Fibroblast of villous mesenchyme (primary cell): ENCODE measurements at regions not wholly inside any gene's neighbourhood (a gene's known extent, or its start where the extent isn't known, plus 50 kb on each side); places are given as distances from the start of the nearest gene placed in this dataset.

ENCODE experiments used
- DNase-seq: peaks from one replicate; pipeline ENCODE4 v3.0.0-alpha.2; 2010; ENCODE audit warnings: low read depth
- H3K4me3 ChIP-seq: 2 replicates; pipeline ENCODE4 v1.5.1; 2011; ENCODE audit warnings: low read depth, mild to moderate bottlenecking, low read length
- CTCF ChIP-seq: IDR thresholded peaks from 2 replicates; pipeline ENCODE4 v1.5.1; 2012; ENCODE audit warnings: low read depth, mild to moderate bottlenecking, low read length; ENCODE audit not compliant: insufficient read depth

- no peak overlapping the region for H3K4me3 ChIP-seq
- TF ChIP-seq CTCF: no peak
- no peak for DNase-seq
Measured at GRCh38 chr3:72442759-72443158, 405.5 kb downstream of the SHQ1 start.

- H3K4me3 ChIP-seq: no peak overlapping the region
- TF ChIP-seq CTCF: no peak
- DNase-seq: no peak
Measured at GRCh38 chr3:72441284-72441994, 406.8 kb downstream of the SHQ1 start.

DNA sequence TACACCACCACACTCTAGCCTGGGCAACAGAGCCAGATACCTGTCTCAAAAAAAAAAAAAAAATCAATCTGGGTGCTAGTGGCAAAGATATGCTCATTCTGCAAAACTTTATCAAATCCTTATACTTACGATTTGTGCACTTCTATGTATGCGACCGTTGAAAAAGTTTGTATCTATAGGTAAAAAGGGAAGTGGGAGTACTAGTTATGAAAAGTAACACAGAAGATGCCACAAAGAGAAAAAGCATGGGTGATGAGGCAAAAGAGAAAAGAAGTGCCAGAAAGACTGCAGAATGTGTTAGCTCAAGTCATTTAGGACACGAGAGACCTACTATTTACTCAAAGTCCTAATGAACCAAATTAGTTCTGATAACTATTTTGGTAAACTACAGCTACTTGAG, 407.8 kb downstream of the SHQ1 start:
- H3K4me3 ChIP-seq: no peak overlapping the region
- no peak for TF ChIP-seq CTCF
- no peak for DNase-seq

DNA sequence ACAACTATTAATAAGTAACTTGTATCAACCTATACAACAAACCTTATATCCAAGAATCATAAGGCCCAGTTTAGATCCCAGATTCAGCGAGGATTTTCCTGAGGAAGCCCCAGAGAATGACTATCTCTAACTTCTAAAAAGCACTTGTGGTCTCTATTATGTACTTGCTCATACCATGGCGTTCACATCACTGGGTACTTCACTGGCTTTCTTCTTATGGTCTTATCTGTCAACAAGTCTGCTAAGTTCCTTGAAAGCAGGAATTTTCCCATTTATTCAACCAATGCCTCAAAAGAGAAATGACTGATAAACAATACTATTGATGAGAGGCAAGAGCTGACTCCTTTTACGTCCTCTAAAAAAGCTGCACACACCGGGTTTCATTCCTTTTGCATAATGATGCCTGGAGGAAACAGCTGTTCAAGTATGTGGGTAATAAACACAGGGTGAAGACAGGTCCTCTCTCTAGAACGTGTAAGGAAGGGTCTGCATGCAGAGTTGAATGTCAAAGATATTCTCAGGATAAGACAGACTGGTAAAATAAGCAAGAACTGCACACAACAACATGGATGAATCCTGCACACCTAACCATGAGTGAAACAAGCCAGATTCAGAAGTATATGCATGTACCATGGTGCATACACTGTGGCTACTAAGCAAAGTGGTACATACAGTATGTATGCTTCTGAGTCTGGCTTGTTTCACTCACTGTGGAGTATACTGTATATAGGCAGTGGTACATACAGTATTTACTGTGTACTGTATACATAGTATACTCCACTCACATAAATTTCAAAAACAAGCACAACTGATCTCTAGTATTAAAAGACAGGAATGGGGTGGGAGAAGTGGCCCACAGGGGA, 408.7 kb downstream of the SHQ1 start:
- no peak overlapping the region for H3K4me3 ChIP-seq
- no peak for DNase-seq
- TF ChIP-seq CTCF: no peak

DNA sequence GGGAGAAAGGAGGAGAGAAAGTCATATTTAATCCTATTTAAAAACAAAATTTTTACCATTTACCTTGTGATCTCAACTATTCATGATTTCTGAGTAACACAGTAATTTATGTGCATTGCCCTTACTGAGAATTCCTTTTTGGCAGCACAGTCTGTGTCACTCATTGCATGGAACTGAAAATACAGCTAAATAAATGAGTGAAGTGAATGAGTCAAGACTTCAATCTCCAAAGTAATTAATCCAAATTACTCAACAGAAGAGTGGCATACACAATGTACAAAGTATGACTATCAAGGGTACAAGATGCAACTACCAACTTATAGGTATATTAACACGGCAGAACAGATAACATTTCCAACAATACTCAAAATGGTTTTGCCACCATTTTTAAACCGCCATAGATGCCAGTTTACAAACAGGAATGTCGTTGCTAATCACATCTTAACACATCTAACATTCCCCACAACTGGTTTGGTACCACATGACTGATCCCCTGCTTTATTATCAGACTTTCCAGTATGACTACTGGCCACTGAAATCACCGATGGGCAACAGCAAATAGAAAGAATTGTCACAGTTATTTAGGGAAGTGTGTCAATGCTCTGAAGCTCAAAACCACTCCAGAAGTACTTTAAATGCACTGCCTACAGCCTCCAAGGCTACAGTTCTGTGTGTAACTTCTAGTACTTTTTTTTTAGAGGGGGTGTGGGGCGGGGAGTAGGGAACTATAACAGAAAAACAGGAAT, 410.4 kb downstream of the SHQ1 start:
- no peak overlapping the region for H3K4me3 ChIP-seq
- TF ChIP-seq CTCF: no peak
- no peak for DNase-seq

- DNase-seq: no peak
- no peak for TF ChIP-seq CTCF
- H3K4me3 ChIP-seq: no peak overlapping the region
Measured at GRCh38 chr3:72436863-72437592, 411.2 kb downstream of the SHQ1 start.
